HCT116 (cell line): ENCODE measurements at regions not wholly inside any gene's neighbourhood (a gene's known extent, or its start where the extent isn't known, plus 50 kb on each side); places are given as distances from the start of the nearest gene placed in this dataset.
A peak's percentile ranks its signal among the peaks of the same experiment; 100 is the strongest.
"Not testable (repeated sequence)": the region's sequence is repeated elsewhere in the genome, so short reads cannot be mapped to it uniquely, and the experiment has no call there.

Experiments used
- ATAC-seq: fragments of 200-7000 bp; cut with Tn5 transposase; 2 replicates; pipeline ENCODE4 v1.9.1; 2020; ENCODE audit warnings: mild to moderate bottlenecking, moderate library complexity
- BruUV-seq: library from RNA; stranded (reverse); fragments of 400-500 nt; replicated peaks from 2 replicates; lab custom pipeline; 2021; lab: Mats Ljungman, UMichigan
- CTCF ChIA-PET: fragments of 300-600 bp; sonication (Branson Sonifier 250); formaldehyde crosslinking; loops from one replicate; lab custom pipeline; 2021; ENCODE audit warnings: antibody characterized with exemption; lab: Charles Lee
- POLR2A ChIA-PET: fragments of 300-600, 350-600 bp; sonication (Branson Sonifier 250); formaldehyde crosslinking; loops from one replicate; lab custom pipeline; 2021; ENCODE audit warnings: antibody characterized with exemption; lab: Charles Lee
- RAD21 ChIA-PET, 2 experiments: fragments of 300-600 bp; sonication (Branson Sonifier 250); formaldehyde crosslinking; loops; one replicate each; lab custom pipeline; 2023; ENCODE audit warnings: low total read pairs in 2 of 2; ENCODE audit not compliant: uncharacterized antibody in 2 of 2, unreplicated experiment in 2 of 2, low non-redundant PET in 1 of 2; lab: Charles Lee
- DNase-seq: peaks from one replicate; pipeline ENCODE4 v3.0.0-alpha.2; 2010; ENCODE audit warnings: low read depth, low spot score
- H2AFZ ChIP-seq: fragments of 200-600 bp; shearing (Covaris generic), sonication (generic); 2 replicates; pipeline ENCODE4 v1.6.1; 2017; ENCODE audit warnings: low read depth, mixed run types, mixed read lengths, antibody characterized with exemption, low read length; ENCODE audit not compliant: poor library complexity, severe bottlenecking
- H3K27ac ChIP-seq: 2 replicates; pipeline ENCODE4 v1.5.1; 2012; ENCODE audit warnings: low read depth, low read length
- H3K27me3 ChIP-seq: fragments of 200-600 bp; sonication (generic); 2 replicates; pipeline ENCODE4 v1.6.1; 2016; ENCODE audit warnings: mixed run types, low read length, mixed read lengths; ENCODE audit not compliant: insufficient read depth
- H3K36me3 ChIP-seq, 2 experiments: fragments of 200-500 bp in 1 of 2; fragments of 200-600 bp in 1 of 2; sonication (Bioruptor generic) in 1 of 2; sonication (generic) in 1 of 2; 2 replicates each; pipeline versions ENCODE4 v1.5.1 to v1.6.1; 2014 to 2016; ENCODE audit warnings: low read length in 2 of 2, inconsistent platforms in 1 of 2, mixed read lengths in 1 of 2, mixed run types in 1 of 2; ENCODE audit not compliant: insufficient read depth in 2 of 2, control insufficient read depth in 1 of 2
- H3K4me1 ChIP-seq, 2 experiments: fragments of 200-600 bp in 1 of 2; sonication (generic) in 1 of 2; 2 replicates each; pipeline versions ENCODE4 v1.5.1 to v1.6.1; 2012 to 2017; ENCODE audit warnings: low read length in 2 of 2, inconsistent platforms in 1 of 2, mild to moderate bottlenecking in 1 of 2, mixed read lengths in 1 of 2, mixed run types in 1 of 2, moderate library complexity in 1 of 2; ENCODE audit not compliant: insufficient read depth in 2 of 2, control insufficient read depth in 1 of 2
- H3K4me2 ChIP-seq: fragments of 200-600 bp; sonication (generic); 2 replicates; pipeline ENCODE4 v1.6.1; 2017; ENCODE audit warnings: mixed run types, low read length, mixed read lengths
- H3K4me3 ChIP-seq, 2 experiments: fragments of 200-600 bp in 1 of 2; sonication (generic) in 1 of 2; replicated peaks in 1 of 2; 2 replicates each; pipeline ENCODE4 v1.5.1; 2011 to 2016; ENCODE audit warnings: low read length in 2 of 2, control low read depth in 1 of 2, low read depth in 1 of 2, mild to moderate bottlenecking in 1 of 2, mixed read lengths in 1 of 2, mixed run types in 1 of 2
- H3K79me2 ChIP-seq: fragments of 200-600 bp; sonication (generic); 2 replicates; pipeline ENCODE4 v1.6.1; 2017; ENCODE audit warnings: mild to moderate bottlenecking, mixed run types, low read length, moderate library complexity, mixed read lengths; ENCODE audit not compliant: insufficient read depth
- H3K9ac ChIP-seq: fragments of 200-600 bp; sonication (generic); 2 replicates; pipeline ENCODE4 v1.6.1; 2016; ENCODE audit warnings: low read length, mixed read lengths
- H3K9me2 ChIP-seq: fragments of 200-600 bp; sonication (generic), shearing (Covaris generic); 2 replicates; pipeline ENCODE4 v1.6.1; 2017; ENCODE audit warnings: mixed run types, mild to moderate bottlenecking, moderate library complexity; ENCODE audit not compliant: insufficient read depth
- H3K9me3 ChIP-seq, 2 experiments: fragments of 200-500 bp in 1 of 2; fragments of 200-600 bp in 1 of 2; sonication (Bioruptor generic) in 1 of 2; sonication (generic) in 1 of 2; 2 replicates each; pipeline ENCODE4 v1.6.1; 2014 to 2017; ENCODE audit warnings: low read length in 2 of 2, mixed read lengths in 2 of 2, inconsistent platforms in 1 of 2, low read depth in 1 of 2, mild to moderate bottlenecking in 1 of 2, mixed run types in 1 of 2, moderate library complexity in 1 of 2; ENCODE audit not compliant: control insufficient read depth in 1 of 2, insufficient read depth in 1 of 2
- H4K20me1 ChIP-seq: fragments of 200-600 bp; sonication (generic), shearing (Covaris generic); 2 replicates; pipeline ENCODE4 v1.6.1; 2017; ENCODE audit warnings: mixed run types, mild to moderate bottlenecking, moderate library complexity; ENCODE audit not compliant: insufficient read depth
- intact Hi-C: fragments of 100-400 bp; cut with micrococcal nuclease; formaldehyde crosslinking; loops from 2 replicates; pipeline ENCODE4 v1.10.0; 2022

GRCh38 chr14:19338060-19338372, 96.1 kb downstream of the POTEG start:
- POLR2A ChIA-PET, RAD21 ChIA-PET, H2AFZ ChIP-seq, H3K79me2 ChIP-seq, H3K27me3 ChIP-seq, DNase-seq, H3K27ac ChIP-seq, H3K36me3 ChIP-seq, BruUV-seq, H3K9me3 ChIP-seq, H4K20me1 ChIP-seq, H3K4me3 ChIP-seq, H3K9me2 ChIP-seq, intact Hi-C loops, CTCF ChIA-PET, H3K4me2 ChIP-seq, H3K4me1 ChIP-seq, H3K9ac ChIP-seq, ATAC-seq: not testable (repeated sequence)

DNA sequence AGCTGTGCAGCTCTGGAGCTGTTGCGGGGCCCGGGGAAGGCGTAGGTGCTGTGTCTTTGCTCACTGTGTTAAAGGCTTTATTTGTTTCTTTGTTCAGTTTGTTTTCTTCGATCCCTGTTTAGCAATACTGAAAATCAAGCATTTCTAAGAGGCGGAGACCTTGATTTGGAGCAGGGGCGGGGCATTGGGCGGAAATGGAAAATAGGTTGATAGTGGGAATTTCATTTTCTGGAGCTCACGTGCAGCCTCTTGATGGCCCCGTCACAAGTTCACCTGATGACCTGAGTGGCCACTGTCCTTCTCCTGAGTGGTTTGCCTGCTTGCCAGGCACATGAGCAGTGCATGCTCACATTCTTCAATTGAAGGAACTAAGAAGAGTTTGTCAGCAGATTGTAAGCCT, 93.2 kb downstream of the POTEG start:
- H3K4me3 ChIP-seq, H3K4me2 ChIP-seq, H3K27me3 ChIP-seq, H3K27ac ChIP-seq, H3K9me3 ChIP-seq, H3K79me2 ChIP-seq, RAD21 ChIA-PET, H3K4me1 ChIP-seq, H3K9me2 ChIP-seq, H3K9ac ChIP-seq, ATAC-seq, intact Hi-C loops, POLR2A ChIA-PET, H3K36me3 ChIP-seq, BruUV-seq, H2AFZ ChIP-seq, CTCF ChIA-PET, DNase-seq, H4K20me1 ChIP-seq: not testable (repeated sequence)

GRCh38 chr14:19341627-19342026, 92.5 kb downstream of the POTEG start:
- ATAC-seq, CTCF ChIA-PET, H2AFZ ChIP-seq, H3K9me3 ChIP-seq, RAD21 ChIA-PET, H3K79me2 ChIP-seq, H3K27ac ChIP-seq, H3K9me2 ChIP-seq, H3K36me3 ChIP-seq, H3K9ac ChIP-seq, intact Hi-C loops, H3K4me2 ChIP-seq, H4K20me1 ChIP-seq, DNase-seq, POLR2A ChIA-PET, H3K4me1 ChIP-seq, H3K27me3 ChIP-seq, BruUV-seq, H3K4me3 ChIP-seq: not testable (repeated sequence)

- POLR2A ChIA-PET, H3K4me3 ChIP-seq, H3K36me3 ChIP-seq, H3K79me2 ChIP-seq, BruUV-seq, H3K4me1 ChIP-seq, H3K27ac ChIP-seq, H3K4me2 ChIP-seq, intact Hi-C loops, H3K9me3 ChIP-seq, RAD21 ChIA-PET, H4K20me1 ChIP-seq, CTCF ChIA-PET, H3K9ac ChIP-seq, H3K9me2 ChIP-seq, ATAC-seq, DNase-seq, H3K27me3 ChIP-seq, H2AFZ ChIP-seq: not testable (repeated sequence)
Measured at GRCh38 chr14:19344261-19344660, 89.9 kb downstream of the POTEG start.

GRCh38 chr14:19344689-19345088, 89.5 kb downstream of the POTEG start:
- H3K27me3 ChIP-seq, H3K4me1 ChIP-seq, H3K79me2 ChIP-seq, POLR2A ChIA-PET, H4K20me1 ChIP-seq, H3K36me3 ChIP-seq, BruUV-seq, CTCF ChIA-PET, H3K4me2 ChIP-seq, H3K9me3 ChIP-seq, RAD21 ChIA-PET, H3K4me3 ChIP-seq, H3K9me2 ChIP-seq, DNase-seq, intact Hi-C loops, H2AFZ ChIP-seq, H3K27ac ChIP-seq, H3K9ac ChIP-seq: not testable (repeated sequence)
- ATAC-seq: peak; percentile 65
